HCT116 (cell line): ENCODE measurements at regions not wholly inside any gene's neighbourhood (a gene's known extent, or its start where the extent isn't known, plus 50 kb on each side); places are given as distances from the start of the nearest gene placed in this dataset.

Source experiments
- ATAC-seq: fragments of 200-7000 bp; cut with Tn5 transposase; 2 replicates; pipeline ENCODE4 v1.9.1; 2020; ENCODE audit warnings: mild to moderate bottlenecking, moderate library complexity
- BruUV-seq: library from RNA; stranded (reverse); fragments of 400-500 nt; replicated peaks from 2 replicates; lab custom pipeline; 2021; lab: Mats Ljungman, UMichigan
- CTCF ChIA-PET: fragments of 300-600 bp; sonication (Branson Sonifier 250); formaldehyde crosslinking; loops from one replicate; lab custom pipeline; 2021; ENCODE audit warnings: antibody characterized with exemption; lab: Charles Lee
- POLR2A ChIA-PET: fragments of 300-600, 350-600 bp; sonication (Branson Sonifier 250); formaldehyde crosslinking; loops from one replicate; lab custom pipeline; 2021; ENCODE audit warnings: antibody characterized with exemption; lab: Charles Lee
- RAD21 ChIA-PET, 2 experiments: fragments of 300-600 bp; sonication (Branson Sonifier 250); formaldehyde crosslinking; loops; one replicate each; lab custom pipeline; 2023; ENCODE audit warnings: low total read pairs in 2 of 2; ENCODE audit not compliant: uncharacterized antibody in 2 of 2, unreplicated experiment in 2 of 2, low non-redundant PET in 1 of 2; lab: Charles Lee
- DNase-seq: peaks from one replicate; pipeline ENCODE4 v3.0.0-alpha.2; 2010; ENCODE audit warnings: low read depth, low spot score
- H2AFZ ChIP-seq: fragments of 200-600 bp; shearing (Covaris generic), sonication (generic); 2 replicates; pipeline ENCODE4 v1.6.1; 2017; ENCODE audit warnings: low read depth, mixed run types, mixed read lengths, antibody characterized with exemption, low read length; ENCODE audit not compliant: poor library complexity, severe bottlenecking
- H3K27ac ChIP-seq: 2 replicates; pipeline ENCODE4 v1.5.1; 2012; ENCODE audit warnings: low read depth, low read length
- H3K27me3 ChIP-seq: fragments of 200-600 bp; sonication (generic); 2 replicates; pipeline ENCODE4 v1.6.1; 2016; ENCODE audit warnings: mixed run types, low read length, mixed read lengths; ENCODE audit not compliant: insufficient read depth
- H3K36me3 ChIP-seq, 2 experiments: fragments of 200-500 bp in 1 of 2; fragments of 200-600 bp in 1 of 2; sonication (Bioruptor generic) in 1 of 2; sonication (generic) in 1 of 2; 2 replicates each; pipeline versions ENCODE4 v1.5.1 to v1.6.1; 2014 to 2016; ENCODE audit warnings: low read length in 2 of 2, inconsistent platforms in 1 of 2, mixed read lengths in 1 of 2, mixed run types in 1 of 2; ENCODE audit not compliant: insufficient read depth in 2 of 2, control insufficient read depth in 1 of 2
- H3K4me1 ChIP-seq, 2 experiments: fragments of 200-600 bp in 1 of 2; sonication (generic) in 1 of 2; 2 replicates each; pipeline versions ENCODE4 v1.5.1 to v1.6.1; 2012 to 2017; ENCODE audit warnings: low read length in 2 of 2, inconsistent platforms in 1 of 2, mild to moderate bottlenecking in 1 of 2, mixed read lengths in 1 of 2, mixed run types in 1 of 2, moderate library complexity in 1 of 2; ENCODE audit not compliant: insufficient read depth in 2 of 2, control insufficient read depth in 1 of 2
- H3K4me2 ChIP-seq: fragments of 200-600 bp; sonication (generic); 2 replicates; pipeline ENCODE4 v1.6.1; 2017; ENCODE audit warnings: mixed run types, low read length, mixed read lengths
- H3K4me3 ChIP-seq, 2 experiments: fragments of 200-600 bp in 1 of 2; sonication (generic) in 1 of 2; replicated peaks in 1 of 2; 2 replicates each; pipeline ENCODE4 v1.5.1; 2011 to 2016; ENCODE audit warnings: low read length in 2 of 2, control low read depth in 1 of 2, low read depth in 1 of 2, mild to moderate bottlenecking in 1 of 2, mixed read lengths in 1 of 2, mixed run types in 1 of 2
- H3K79me2 ChIP-seq: fragments of 200-600 bp; sonication (generic); 2 replicates; pipeline ENCODE4 v1.6.1; 2017; ENCODE audit warnings: mild to moderate bottlenecking, mixed run types, low read length, moderate library complexity, mixed read lengths; ENCODE audit not compliant: insufficient read depth
- H3K9ac ChIP-seq: fragments of 200-600 bp; sonication (generic); 2 replicates; pipeline ENCODE4 v1.6.1; 2016; ENCODE audit warnings: low read length, mixed read lengths
- H3K9me2 ChIP-seq: fragments of 200-600 bp; sonication (generic), shearing (Covaris generic); 2 replicates; pipeline ENCODE4 v1.6.1; 2017; ENCODE audit warnings: mixed run types, mild to moderate bottlenecking, moderate library complexity; ENCODE audit not compliant: insufficient read depth
- H3K9me3 ChIP-seq, 2 experiments: fragments of 200-500 bp in 1 of 2; fragments of 200-600 bp in 1 of 2; sonication (Bioruptor generic) in 1 of 2; sonication (generic) in 1 of 2; 2 replicates each; pipeline ENCODE4 v1.6.1; 2014 to 2017; ENCODE audit warnings: low read length in 2 of 2, mixed read lengths in 2 of 2, inconsistent platforms in 1 of 2, low read depth in 1 of 2, mild to moderate bottlenecking in 1 of 2, mixed run types in 1 of 2, moderate library complexity in 1 of 2; ENCODE audit not compliant: control insufficient read depth in 1 of 2, insufficient read depth in 1 of 2
- H4K20me1 ChIP-seq: fragments of 200-600 bp; sonication (generic), shearing (Covaris generic); 2 replicates; pipeline ENCODE4 v1.6.1; 2017; ENCODE audit warnings: mixed run types, mild to moderate bottlenecking, moderate library complexity; ENCODE audit not compliant: insufficient read depth
- CBX3 ChIP-seq: IDR thresholded peaks from 2 replicates; pipeline ENCODE4 v1.6.1; 2012; ENCODE audit warnings: low read depth
- CEBPB ChIP-seq: IDR thresholded peaks from 2 replicates; pipeline ENCODE4 v1.6.1; 2012; ENCODE audit warnings: low read depth
- EGR1 ChIP-seq: IDR thresholded peaks from 2 replicates; pipeline ENCODE4 v1.6.1; 2012; ENCODE audit warnings: low read depth
- ELF1 ChIP-seq: IDR thresholded peaks from 2 replicates; pipeline ENCODE4 v1.6.1; 2012; ENCODE audit warnings: low read depth, borderline replicate concordance
- EZH2 ChIP-seq: fragments of 200-600 bp; sonication (generic); IDR thresholded peaks from 2 replicates; pipeline ENCODE4 v1.6.1; 2017; ENCODE audit warnings: antibody characterized with exemption, mixed run types
- EZH2phosphoT487 ChIP-seq: fragments of 200-600 bp; IDR thresholded peaks from 2 replicates; pipeline ENCODE4 v1.6.1; 2018; ENCODE audit warnings: antibody characterized with exemption, borderline replicate concordance
- SIN3A ChIP-seq: IDR thresholded peaks from 2 replicates; pipeline ENCODE4 v1.6.1; 2012; ENCODE audit warnings: low read depth
- SP1 ChIP-seq: IDR thresholded peaks from 2 replicates; pipeline ENCODE4 v1.6.1; 2012; ENCODE audit warnings: low read depth
- TCF7L2 ChIP-seq: IDR thresholded peaks from 2 replicates; pipeline ENCODE4 v1.7.0; 2011; ENCODE audit warnings: borderline replicate concordance, inconsistent platforms; ENCODE audit not compliant: insufficient read depth, insufficient read length; ENCODE audit errors: extremely low read depth
- ZFX ChIP-seq: fragments of 450-650 bp; IDR thresholded peaks from 2 replicates; pipeline ENCODE4 v1.6.1; 2017
- ZNF274 ChIP-seq: fragments of 200-500 bp; sonication (Bioruptor generic); IDR thresholded peaks from 2 replicates; pipeline ENCODE4 v1.6.1; 2014; ENCODE audit warnings: mild to moderate bottlenecking, low read depth, low read length, inconsistent platforms
- intact Hi-C: fragments of 100-400 bp; cut with micrococcal nuclease; formaldehyde crosslinking; loops from 2 replicates; pipeline ENCODE4 v1.10.0; 2022
- TF ChIP-seq, protein P1 (sequence below): IDR thresholded peaks from 2 replicates; pipeline ENCODE4 v1.6.1; 2012
- TF ChIP-seq, protein P2 (sequence below), 3 experiments: fragments of 200-600 bp in 1 of 3; sonication (generic) in 1 of 3; IDR thresholded peaks in 2 of 3; conservative IDR thresholded peaks in 1 of 3; 2 replicates each; pipeline ENCODE4 v1.5.1; 2012 to 2017; ENCODE audit warnings: low read depth in 2 of 3, low read length in 2 of 3, antibody characterized with exemption in 1 of 3, borderline replicate concordance in 1 of 3, control low read depth in 1 of 3, mild to moderate bottlenecking in 1 of 3, mixed read lengths in 1 of 3, mixed run types in 1 of 3, moderate library complexity in 1 of 3; ENCODE audit not compliant: insufficient read depth in 1 of 3
- TF ChIP-seq, protein P3 (sequence below): IDR thresholded peaks from 2 replicates; pipeline ENCODE4 v1.6.1; 2012
- TF ChIP-seq, protein P4 (sequence below): IDR thresholded peaks from 2 replicates; pipeline ENCODE4 v1.6.1; 2011; ENCODE audit warnings: mild to moderate bottlenecking, low read length, moderate library complexity; ENCODE audit not compliant: insufficient replicate concordance; ENCODE audit errors: extremely low read depth

DNA sequence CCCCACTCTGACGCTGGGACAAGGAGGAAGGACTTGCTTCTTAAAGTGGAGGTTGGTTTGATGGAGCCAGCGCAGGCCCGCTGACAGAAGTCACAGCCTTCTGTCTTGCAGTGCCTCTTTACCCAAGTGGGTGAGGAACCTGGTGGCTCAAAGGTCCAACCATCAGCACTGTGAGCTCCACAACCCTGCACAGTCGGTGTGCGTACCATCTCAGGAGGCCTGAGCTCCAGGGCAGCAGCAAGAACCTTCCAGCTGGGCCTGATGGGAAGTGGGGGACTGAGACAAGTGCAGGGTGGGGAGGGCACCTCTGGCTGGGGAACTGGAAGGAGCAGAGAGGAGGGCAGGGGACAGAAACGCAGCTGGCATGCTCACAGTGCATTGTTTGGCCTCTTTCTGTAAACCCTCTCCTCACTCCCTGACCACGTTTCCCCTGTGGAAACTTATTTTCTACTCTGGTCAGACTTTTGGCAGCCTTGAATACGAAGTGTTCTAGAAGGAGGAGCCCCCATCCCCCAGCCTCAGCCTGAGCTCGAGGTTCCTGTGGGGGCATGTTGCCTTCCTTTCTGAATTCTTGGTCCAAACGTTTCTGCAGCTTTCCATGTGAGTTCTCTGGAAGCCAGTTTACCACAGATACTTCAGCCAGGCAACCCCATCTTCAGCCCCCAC, 178.5 kb upstream of the PITX1 start (continued):
- no peak for TF ChIP-seq EZH2
- no peak for TF ChIP-seq SP1

DNA sequence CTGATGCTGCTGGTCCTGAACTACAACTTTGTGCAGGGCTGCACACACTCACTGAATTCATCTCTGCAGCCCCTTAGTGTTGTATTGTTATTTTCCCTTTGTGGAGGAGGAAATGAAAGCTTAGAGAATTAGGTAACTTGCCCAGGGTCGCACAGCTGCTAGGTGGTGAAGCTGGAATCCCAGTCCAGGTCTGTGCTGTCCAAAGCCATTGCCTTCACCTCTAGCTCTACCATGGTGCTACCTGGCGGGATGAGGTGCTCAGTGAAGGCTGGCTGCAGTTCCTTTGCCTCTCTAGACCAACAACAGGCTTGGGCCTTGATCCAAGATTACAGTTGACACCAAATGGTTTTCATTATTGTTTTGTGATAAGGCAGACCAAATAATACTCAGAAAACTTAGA, 177.8 kb upstream of the PITX1 start:
- H3K4me1 ChIP-seq, result peaks cover 11 to 18% of the 10 kb centered on the region in 2 experiments
- ChIA-PET CTCF (no interaction called here), POLR2A (no interaction called here), RAD21 (no interaction called here)
- H3K4me2 ChIP-seq, result no peak overlapping the region
- H3K27me3 ChIP-seq, result no peaks in the 10 kb centered on the region
- H4K20me1 ChIP-seq, result no peaks in the 10 kb centered on the region
- H3K27ac ChIP-seq, result no peak overlapping the region
- ATAC-seq (no peak), DNase-seq (no peak)
- no peak overlapping the region for H3K9ac ChIP-seq
- no peaks in the 10 kb centered on the region for H3K36me3 ChIP-seq
- no TSS peak for BruUV-seq
- H3K9me3 ChIP-seq, result no peaks in the 10 kb centered on the region
- H2AFZ ChIP-seq, result no peak overlapping the region
- H3K9me2 ChIP-seq, result no peaks in the 10 kb centered on the region
- TF ChIP-seq ZFX (no peak), TCF7L2 (no peak), ELF1 (no peak), EGR1 (no peak), ZNF274 (no peak), CEBPB (no peak), CBX3 (no peak), SP1 (no peak), SIN3A (no peak), EZH2phosphoT487 (no peak)
- TF ChIP-seq, protein P1, sequence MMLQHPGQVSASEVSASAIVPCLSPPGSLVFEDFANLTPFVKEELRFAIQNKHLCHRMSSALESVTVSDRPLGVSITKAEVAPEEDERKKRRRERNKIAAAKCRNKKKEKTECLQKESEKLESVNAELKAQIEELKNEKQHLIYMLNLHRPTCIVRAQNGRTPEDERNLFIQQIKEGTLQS, result no peak
- TF ChIP-seq, protein P2, sequence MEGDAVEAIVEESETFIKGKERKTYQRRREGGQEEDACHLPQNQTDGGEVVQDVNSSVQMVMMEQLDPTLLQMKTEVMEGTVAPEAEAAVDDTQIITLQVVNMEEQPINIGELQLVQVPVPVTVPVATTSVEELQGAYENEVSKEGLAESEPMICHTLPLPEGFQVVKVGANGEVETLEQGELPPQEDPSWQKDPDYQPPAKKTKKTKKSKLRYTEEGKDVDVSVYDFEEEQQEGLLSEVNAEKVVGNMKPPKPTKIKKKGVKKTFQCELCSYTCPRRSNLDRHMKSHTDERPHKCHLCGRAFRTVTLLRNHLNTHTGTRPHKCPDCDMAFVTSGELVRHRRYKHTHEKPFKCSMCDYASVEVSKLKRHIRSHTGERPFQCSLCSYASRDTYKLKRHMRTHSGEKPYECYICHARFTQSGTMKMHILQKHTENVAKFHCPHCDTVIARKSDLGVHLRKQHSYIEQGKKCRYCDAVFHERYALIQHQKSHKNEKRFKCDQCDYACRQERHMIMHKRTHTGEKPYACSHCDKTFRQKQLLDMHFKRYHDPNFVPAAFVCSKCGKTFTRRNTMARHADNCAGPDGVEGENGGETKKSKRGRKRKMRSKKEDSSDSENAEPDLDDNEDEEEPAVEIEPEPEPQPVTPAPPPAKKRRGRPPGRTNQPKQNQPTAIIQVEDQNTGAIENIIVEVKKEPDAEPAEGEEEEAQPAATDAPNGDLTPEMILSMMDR (IDR thresholded peaks at IDR 0.05 in 2 of 3, conservative IDR thresholded peaks at IDR 0.05 in 1 of 3; ENCODE audit: borderline replicate concordance in 1 of 3, insufficient read depth in 1 of 3, low read depth in 2 of 3, low read length in 2 of 3), result no peak
- TF ChIP-seq, protein P3, sequence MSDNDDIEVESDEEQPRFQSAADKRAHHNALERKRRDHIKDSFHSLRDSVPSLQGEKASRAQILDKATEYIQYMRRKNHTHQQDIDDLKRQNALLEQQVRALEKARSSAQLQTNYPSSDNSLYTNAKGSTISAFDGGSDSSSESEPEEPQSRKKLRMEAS, result no peak
- TF ChIP-seq, protein P4, sequence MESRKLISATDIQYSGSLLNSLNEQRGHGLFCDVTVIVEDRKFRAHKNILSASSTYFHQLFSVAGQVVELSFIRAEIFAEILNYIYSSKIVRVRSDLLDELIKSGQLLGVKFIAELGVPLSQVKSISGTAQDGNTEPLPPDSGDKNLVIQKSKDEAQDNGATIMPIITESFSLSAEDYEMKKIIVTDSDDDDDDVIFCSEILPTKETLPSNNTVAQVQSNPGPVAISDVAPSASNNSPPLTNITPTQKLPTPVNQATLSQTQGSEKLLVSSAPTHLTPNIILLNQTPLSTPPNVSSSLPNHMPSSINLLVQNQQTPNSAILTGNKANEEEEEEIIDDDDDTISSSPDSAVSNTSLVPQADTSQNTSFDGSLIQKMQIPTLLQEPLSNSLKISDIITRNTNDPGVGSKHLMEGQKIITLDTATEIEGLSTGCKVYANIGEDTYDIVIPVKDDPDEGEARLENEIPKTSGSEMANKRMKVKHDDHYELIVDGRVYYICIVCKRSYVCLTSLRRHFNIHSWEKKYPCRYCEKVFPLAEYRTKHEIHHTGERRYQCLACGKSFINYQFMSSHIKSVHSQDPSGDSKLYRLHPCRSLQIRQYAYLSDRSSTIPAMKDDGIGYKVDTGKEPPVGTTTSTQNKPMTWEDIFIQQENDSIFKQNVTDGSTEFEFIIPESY, result no peak
- no peak overlapping the region for H3K4me3 ChIP-seq
- no peaks in the 10 kb centered on the region for H3K79me2 ChIP-seq
- intact Hi-C loops, result no loop called here
